ENCODE measurements at regions not wholly inside any gene's neighbourhood (a gene's known extent, or its start where the extent isn't known, plus 50 kb on each side); places are given as distances from the start of the nearest gene placed in this dataset.
"Not testable (repeated sequence)": the region's sequence is repeated elsewhere in the genome, so short reads cannot be mapped to it uniquely, and the experiment has no call there.

GRCh38 chr17:78305801-78306200, 54.1 kb downstream of the SOCS3 start:
- Histone ChIP-seq H3K4me3 (no peak overlapping the region), H3K27ac (no peak overlapping the region)

GRCh38 chr17:78304549-78305037, 55.3 kb downstream of the SOCS3 start:
- H3K27ac ChIP-seq = no peak overlapping the region
- no peak overlapping the region for H3K4me3 ChIP-seq

DNA sequence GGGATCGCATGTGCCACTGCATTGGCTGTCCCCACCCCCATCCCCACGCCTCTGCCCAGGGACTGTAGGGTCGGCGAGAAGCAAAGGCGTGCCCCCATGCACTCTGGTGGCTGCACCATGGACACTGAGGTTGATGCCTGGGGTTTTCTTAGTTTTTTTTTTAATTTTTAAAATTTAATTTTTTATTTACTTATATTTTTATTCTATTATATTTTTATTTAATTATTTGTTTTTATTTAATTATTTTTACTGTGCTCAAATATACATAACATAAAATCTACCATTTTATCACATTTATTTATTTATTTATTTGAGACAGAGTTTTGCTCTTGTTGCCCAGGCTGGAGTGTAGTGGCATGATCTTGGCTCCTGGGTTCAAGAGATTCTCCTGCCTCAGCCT, 57.4 kb downstream of the SOCS3 start:
- Histone ChIP-seq H3K4me3 (no peak overlapping the region), H3K27ac (no peak overlapping the region)

- Histone ChIP-seq H3K4me3 (no peak overlapping the region), H3K27ac (no peak overlapping the region)
These were observed 58.1 kb downstream of the SOCS3 start for GRCh38 chr17:78301821-78302213.

DNA sequence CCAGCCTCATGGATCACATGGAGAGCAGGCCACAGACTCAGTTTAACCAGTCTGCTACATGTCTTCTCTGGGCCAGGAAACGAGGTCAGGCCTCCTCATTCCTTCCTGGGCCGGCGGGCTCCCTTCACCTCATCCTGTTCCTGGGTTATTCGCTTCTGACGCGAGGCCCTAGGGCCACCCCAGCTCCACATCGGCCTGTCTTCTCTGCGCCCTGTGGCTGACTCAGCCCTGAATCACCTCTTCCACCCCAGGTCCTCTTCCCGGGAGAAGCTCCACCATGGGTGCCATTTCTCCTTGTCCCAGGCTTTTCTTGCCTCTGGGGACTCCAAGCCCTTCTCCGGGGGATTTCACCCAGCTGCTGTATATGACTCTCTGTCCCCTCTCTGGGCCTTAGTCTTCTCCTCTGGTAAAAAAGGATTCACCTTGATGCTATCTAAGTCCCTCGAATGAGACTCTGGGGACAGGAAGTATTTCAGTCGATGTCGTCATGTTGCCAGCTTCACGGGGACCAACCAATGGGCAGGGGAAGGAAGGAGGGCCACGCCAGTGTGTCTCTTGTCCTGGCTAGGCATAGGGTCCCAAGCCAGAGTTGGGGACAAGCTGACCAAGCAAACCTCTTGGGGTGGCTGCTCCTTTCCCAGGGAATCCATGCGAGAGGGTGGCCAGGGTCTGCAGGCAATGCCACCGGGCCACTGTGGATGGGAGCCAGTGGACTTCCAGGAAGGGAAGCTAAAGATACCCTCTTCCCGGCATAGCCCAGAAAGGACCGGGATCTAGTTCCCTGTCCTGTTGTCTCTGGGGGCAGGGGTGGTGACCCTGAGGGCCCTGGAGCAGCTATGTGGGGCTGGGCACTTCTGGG, 58.7 kb downstream of the SOCS3 start:
- no peak overlapping the region for H3K4me3 ChIP-seq
- H3K27ac ChIP-seq = peak overlapping the region in 1 of 21 experiments; percentile 16

- H3K4me3 ChIP-seq = no peak overlapping the region
- no peak overlapping the region for H3K27ac ChIP-seq
These were observed 60.8 kb downstream of the SOCS3 start for GRCh38 chr17:78299049-78299448.

DNA sequence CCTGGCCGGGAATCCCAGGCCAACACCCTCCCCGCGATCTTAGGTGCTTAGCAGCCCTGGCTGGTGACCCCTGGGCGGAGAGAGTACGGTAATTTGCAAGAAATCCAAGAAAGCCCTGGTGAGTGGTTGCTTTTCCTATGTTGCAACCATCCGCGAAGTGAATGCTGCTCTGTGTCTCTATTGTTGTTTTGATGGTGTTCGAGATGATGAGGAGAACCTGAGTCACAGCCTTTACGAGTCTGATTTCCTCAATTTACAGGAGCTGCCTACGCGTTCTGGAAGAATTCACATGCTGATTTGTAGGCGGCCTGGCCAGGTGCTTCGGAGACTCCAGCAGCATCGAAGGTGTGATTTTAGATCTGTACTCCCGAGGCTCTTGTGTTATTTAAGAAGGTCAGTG, 63.3 kb downstream of the TMEM235 start:
- peak overlapping the region in 1 of 21 experiments; percentile 55 for H3K27ac ChIP-seq
- H3K4me3 ChIP-seq = no peak overlapping the region

DNA sequence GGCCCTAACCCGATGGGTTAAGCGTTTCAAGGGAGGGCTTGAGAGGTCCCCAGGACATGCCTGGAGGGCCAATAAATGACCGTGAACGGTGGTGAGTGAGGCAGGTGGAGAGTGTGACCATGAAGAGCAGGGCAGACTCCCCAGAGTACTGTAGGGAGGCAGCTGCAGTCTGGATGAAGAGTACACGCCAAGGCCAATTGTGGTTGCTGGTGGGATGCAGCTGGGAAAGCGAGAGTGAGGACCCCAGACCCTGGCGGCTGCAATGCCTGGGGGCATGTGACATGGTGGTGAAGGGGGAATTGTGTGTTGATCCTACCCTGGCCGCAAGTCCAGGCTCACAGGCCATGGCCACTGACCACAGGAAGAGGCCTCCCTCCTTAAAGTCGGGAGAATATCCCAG, 62.9 kb downstream of the TMEM235 start:
- Histone ChIP-seq H3K27ac (peak overlapping the region in 2 of 21 experiments; percentile 24 to 55), H3K4me3 (no peak overlapping the region)

DNA sequence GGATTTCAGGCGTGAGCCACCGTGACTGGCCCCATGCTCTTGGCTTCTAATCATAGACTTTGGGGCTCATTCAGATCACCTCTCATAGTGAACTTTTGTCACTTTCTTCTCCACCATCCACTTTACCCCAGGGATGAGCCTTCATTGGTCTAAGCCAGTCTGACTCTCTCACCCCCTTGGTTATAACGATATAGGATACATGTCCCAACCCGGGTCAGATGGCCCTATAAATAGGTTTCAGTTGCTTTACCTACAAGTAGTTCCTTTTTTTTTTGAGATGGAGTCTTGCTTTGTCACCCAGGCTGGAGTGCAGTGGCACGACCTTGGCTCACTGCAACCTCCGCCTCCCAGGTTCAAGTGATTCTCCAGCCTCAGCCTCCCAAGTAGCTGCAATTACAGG, 61.7 kb downstream of the TMEM235 start:
- H3K27ac ChIP-seq, H3K4me3 ChIP-seq: not testable (repeated sequence)

DNA sequence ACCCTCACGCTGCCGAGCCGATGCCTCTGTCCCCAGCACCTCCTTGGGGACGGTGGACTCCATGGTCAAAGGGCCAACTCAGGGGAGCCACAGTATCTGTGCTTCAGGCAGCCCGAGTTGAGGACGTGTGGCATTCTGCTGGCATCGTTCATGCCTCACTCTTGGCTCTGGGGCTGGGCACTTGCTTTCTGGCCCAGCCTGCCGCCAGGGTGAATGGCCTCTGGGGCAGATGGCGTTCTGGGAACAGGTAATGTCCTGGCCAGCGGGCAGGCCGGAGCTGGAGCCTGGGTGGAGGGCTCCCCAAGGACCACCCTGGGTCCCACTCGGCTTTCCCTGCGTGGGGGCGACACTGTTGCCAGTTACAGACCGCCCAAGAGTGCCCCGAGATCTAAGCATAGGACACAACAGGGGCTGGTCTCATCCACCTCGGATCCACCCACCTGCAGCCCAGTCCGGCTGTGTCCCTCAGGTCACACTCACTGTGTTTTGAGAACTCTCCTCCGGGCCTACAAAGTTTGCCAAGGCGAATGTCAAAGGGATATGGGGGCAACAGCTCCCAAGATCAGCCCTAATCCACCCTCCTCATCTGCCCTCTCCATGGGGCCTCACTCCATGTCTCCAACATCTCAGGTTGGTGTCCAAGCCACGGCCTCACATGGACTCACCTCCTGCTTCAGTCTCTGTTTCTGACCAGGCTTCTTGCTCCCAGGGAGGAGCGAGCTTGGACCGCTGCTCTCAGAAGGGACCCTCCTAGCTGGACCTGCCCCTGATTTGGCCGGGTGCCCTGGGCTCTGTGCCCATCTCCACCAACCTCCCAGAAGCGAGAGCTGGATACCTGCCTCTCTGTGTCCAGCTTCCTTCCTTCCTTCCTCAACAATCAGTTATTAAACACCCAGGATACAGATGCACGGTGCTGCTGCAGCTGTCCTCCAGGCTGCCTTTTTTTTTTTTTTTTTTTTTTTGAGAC, 60.8 kb downstream of the TMEM235 start:
- no peak overlapping the region for H3K27ac ChIP-seq
- H3K4me3 ChIP-seq = no peak overlapping the region

GRCh38 chr17:78290721-78291120, 59.3 kb downstream of the TMEM235 start:
- no peak overlapping the region for H3K27ac ChIP-seq
- no peak overlapping the region for H3K4me3 ChIP-seq
